HepG2 (cell line): ENCODE measurements at regions not wholly inside any gene's neighbourhood (a gene's known extent, or its start where the extent isn't known, plus 50 kb on each side); places are given as distances from the start of the nearest gene placed in this dataset.

Experiments used
- ATAC-seq: fragments of 200-7000 bp; cut with Tn5 transposase; 3 replicates; pipeline ENCODE4 v1.9.1; 2020; ENCODE audit warnings: mild to moderate bottlenecking, moderate library complexity
- BruUV-seq: library from RNA; stranded (reverse); fragments of 400-500 nt; replicated peaks from 2 replicates; lab custom pipeline; 2021; lab: Mats Ljungman, UMichigan
- CTCF ChIA-PET: fragments of 300-600 bp; formaldehyde crosslinking; extraction: SDS; loops from one replicate; lab custom pipeline; 2021; ENCODE audit warnings: low total read pairs, inconsistent platforms, low intra/inter-chr PET ratio; lab: Yijun Ruan, JAX
- POLR2A ChIA-PET: fragments of 350-600 bp; sonication (Branson Sonifier 250); formaldehyde crosslinking; loops from one replicate; lab custom pipeline; 2020; ENCODE audit warnings: antibody characterized with exemption, inconsistent platforms; lab: Yijun Ruan, JAX
- DNase-seq: peaks from one replicate; pipeline ENCODE4 v3.0.0-alpha.2; 2015; ENCODE audit warnings: low spot score
- FAIRE-seq: peaks from 3 replicates; lab custom pipeline; 2011; peaks lifted over from hg19 to GRCh38; lab: Jason Lieb, UNC
- H2AFZ ChIP-seq: one replicate; pipeline ENCODE4 v1.6.1; 2011; ENCODE audit warnings: low read length, inconsistent platforms
- H3K27ac ChIP-seq: fragments of 300-600 bp; 3 replicates; pipeline ENCODE4 v1.8.0; 2011; ENCODE audit warnings: mixed run types, mild to moderate bottlenecking, mixed read lengths, low read length, inconsistent platforms; ENCODE audit not compliant: insufficient read depth; ENCODE audit errors: extremely low read length
- H3K27me3 ChIP-seq, 2 experiments: fragments of 200-600 bp in 1 of 2; 2 replicates in 1 of 2; 3 replicates in 1 of 2; pipeline versions ENCODE4 v1.6.0 to v1.8.0; 2011; ENCODE audit warnings: low read length in 2 of 2, mild to moderate bottlenecking in 2 of 2, moderate library complexity in 2 of 2, inconsistent platforms in 1 of 2; ENCODE audit not compliant: insufficient read depth in 2 of 2, control insufficient read depth in 1 of 2
- H3K36me3 ChIP-seq, 2 experiments: fragments of 200-600 bp in 1 of 2; replicated peaks in 1 of 2; 2 replicates in 1 of 2; 3 replicates in 1 of 2; pipeline versions ENCODE4 v1.5.1 to v1.8.0; 2011; ENCODE audit warnings: low read length in 2 of 2, inconsistent platforms in 1 of 2; ENCODE audit not compliant: insufficient read depth in 2 of 2, control insufficient read depth in 1 of 2
- H3K4me1 ChIP-seq: 2 replicates; pipeline ENCODE4 v1.5.1; 2012; ENCODE audit warnings: low read length, inconsistent platforms; ENCODE audit not compliant: insufficient read depth
- H3K4me2 ChIP-seq: 2 replicates; pipeline ENCODE4 v1.6.0; 2011; ENCODE audit warnings: low read depth, low read length, inconsistent platforms
- H3K4me3 ChIP-seq, 3 experiments: fragments of 200-600 bp in 1 of 3; sonication (generic), shearing (Covaris generic) in 1 of 3; replicated peaks in 1 of 3; 2 replicates each; pipeline ENCODE4 v1.5.1; 2011 to 2016; ENCODE audit warnings: low read length in 3 of 3, inconsistent platforms in 2 of 3, low read depth in 2 of 3, mild to moderate bottlenecking in 2 of 3, control low read depth in 1 of 3, mixed read lengths in 1 of 3; ENCODE audit not compliant: insufficient read depth in 1 of 3
- H3K79me2 ChIP-seq: one replicate; pipeline ENCODE4 v1.6.1; 2011; ENCODE audit warnings: low read length, inconsistent platforms; ENCODE audit not compliant: insufficient read depth
- H3K9ac ChIP-seq: 2 replicates; pipeline ENCODE4 v1.6.0; 2011; ENCODE audit warnings: mild to moderate bottlenecking, low read depth, low read length, inconsistent platforms; ENCODE audit not compliant: insufficient read depth
- H3K9me3 ChIP-seq: 2 replicates; pipeline ENCODE4 v1.5.1; 2012; ENCODE audit warnings: mild to moderate bottlenecking, low read length
- H4K20me1 ChIP-seq: 2 replicates; pipeline ENCODE4 v1.6.0; 2011; ENCODE audit warnings: inconsistent platforms, mild to moderate bottlenecking, low read length, moderate library complexity; ENCODE audit not compliant: insufficient read depth
- CENPX ChIP-seq: sonication (generic); formaldehyde crosslinking; IDR thresholded peaks from 2 replicates; pipeline ENCODE4 v1.9.0; 2021; ENCODE audit warnings: mild to moderate bottlenecking, missing genetic modification reagents, moderate library complexity
- CREM ChIP-seq, 2 experiments: sonication (generic) in 1 of 2; formaldehyde crosslinking in 1 of 2; IDR thresholded peaks; 2 replicates each; pipeline versions ENCODE4 v1.4.0 to v1.6.1; 2016 to 2020; ENCODE audit warnings: antibody characterized with exemption in 1 of 2, mild to moderate bottlenecking in 1 of 2, missing genetic modification reagents in 1 of 2
- KAT7 ChIP-seq: IDR thresholded peaks from 2 replicates; pipeline ENCODE4 v1.6.1; 2018; ENCODE audit warnings: borderline replicate concordance, missing compliant biosample characterization
- MIER2 ChIP-seq: IDR thresholded peaks from 2 replicates; pipeline ENCODE4 v1.6.1; 2016; ENCODE audit warnings: missing biosample characterization, missing genetic modification reagents
- NCOR1 ChIP-seq: fragments of 200-600 bp; sonication (generic); IDR thresholded peaks from 2 replicates; pipeline ENCODE4 v1.7.0; 2017; ENCODE audit warnings: antibody characterized with exemption, low read length, borderline replicate concordance
- POLR2G ChIP-seq: fragments of 200-400 bp; formaldehyde crosslinking; IDR thresholded peaks from 2 replicates; pipeline ENCODE4 v1.6.1; 2018; ENCODE audit warnings: mild to moderate bottlenecking, low read depth, low read length, moderate library complexity
- SETDB1 ChIP-seq: sonication (generic); formaldehyde crosslinking; IDR thresholded peaks from 2 replicates; pipeline ENCODE4 v1.5.1; 2020; ENCODE audit warnings: missing genetic modification reagents, mild to moderate bottlenecking, borderline replicate concordance
- SP4 ChIP-seq: sonication (generic); formaldehyde crosslinking; IDR thresholded peaks from 2 replicates; pipeline ENCODE4 v1.8.1; 2023; ENCODE audit warnings: mild to moderate bottlenecking, missing genetic modification reagents
- ZNF496 ChIP-seq: sonication (generic); formaldehyde crosslinking; IDR thresholded peaks from 2 replicates; pipeline ENCODE4 v1.8.1; 2023; ENCODE audit warnings: mild to moderate bottlenecking, moderate library complexity, missing genetic modification reagents; ENCODE audit not compliant: insufficient replicate concordance
- ZNF557 ChIP-seq: sonication (generic); formaldehyde crosslinking; IDR thresholded peaks from 2 replicates; pipeline ENCODE4 v1.4.0; 2020; ENCODE audit warnings: missing genetic modification reagents
- ZNF558 ChIP-seq: sonication (generic); formaldehyde crosslinking; IDR thresholded peaks from 2 replicates; pipeline ENCODE4 v1.9.0; 2022; ENCODE audit warnings: mild to moderate bottlenecking, missing genetic modification reagents, borderline replicate concordance
- ZNF567 ChIP-seq: sonication (generic); formaldehyde crosslinking; IDR thresholded peaks from 2 replicates; pipeline ENCODE4 v1.8.1; 2023; ENCODE audit warnings: mild to moderate bottlenecking, missing genetic modification reagents, borderline replicate concordance
- ZNF761 ChIP-seq: sonication (generic); formaldehyde crosslinking; conservative IDR thresholded peaks from 2 replicates; pipeline ENCODE4 v1.4.0; 2020; ENCODE audit warnings: mild to moderate bottlenecking, missing genetic modification reagents
- WGBS: methylation state at CpG from one replicate; pipeline ENCODE4 v1.1.6; 2017; ENCODE audit warnings: low lambda C conversion rate; 5-methylcytosine and 5-hydroxymethylcytosine counted together
- in situ Hi-C: cut with HindIII; loops from 2 replicates; pipeline ENCODE4 v1.10.0; 2017; ENCODE audit warnings: low pct_unique_long_range_greater_than_20kb; ENCODE audit not compliant: extremely low pct_ligation_motif_present
- intact Hi-C: fragments of 100-400 bp; cut with micrococcal nuclease; formaldehyde crosslinking; loops from one replicate; pipeline ENCODE4 v1.10.0; 2022; ENCODE audit not compliant: unreplicated experiment

DNA sequence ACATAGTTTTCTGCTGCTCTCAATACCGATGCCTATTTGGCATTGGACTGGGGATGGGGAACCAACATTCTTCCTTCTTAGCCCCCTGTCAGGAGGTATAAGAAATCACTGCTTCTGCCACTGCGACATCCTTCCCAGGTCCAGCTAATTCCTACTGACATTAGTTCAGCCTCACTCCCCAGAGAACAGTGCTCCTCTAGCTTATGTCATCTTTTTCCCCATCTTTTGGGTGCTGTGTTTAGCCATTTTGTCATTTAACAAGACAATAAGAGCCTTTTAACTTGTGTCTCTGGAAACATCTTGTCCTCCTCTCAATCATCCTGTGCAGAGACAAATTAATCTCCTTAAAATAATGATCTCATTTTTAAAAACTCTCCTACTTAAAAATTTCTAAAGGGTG lies 167.0 kb upstream of the PLXNC1 start:
- Histone ChIP-seq H3K4me1 (no peaks in the 10 kb centered on the region), H2AFZ (no peak overlapping the region), H3K36me3 (no peaks in the 10 kb centered on the region), H3K4me3 (no peak overlapping the region), H3K4me2 (no peak overlapping the region), H3K79me2 (no peaks in the 10 kb centered on the region), H3K27ac (no peak overlapping the region), H3K9me3 (no peaks in the 10 kb centered on the region), H3K9ac (no peak overlapping the region), H4K20me1 (no peaks in the 10 kb centered on the region), H3K27me3 (no peaks in the 10 kb centered on the region)
- DNase-seq: no peak
- ChIA-PET CTCF (no interaction called here), POLR2A (no interaction called here)
- BruUV-seq: no TSS peak
- ATAC-seq: no peak
- WGBS: 4% methylated on average over 2 of the region's 2 CpGs
- in situ Hi-C loops: no loop called here
- TF ChIP-seq ZNF761 (CRISPR knock-in tag) (no peak), CENPX (CRISPR knock-in tag) (no peak), SP4 (no peak), NCOR1 (no peak)
- no peak for FAIRE-seq
- intact Hi-C loops: no loop called here

DNA sequence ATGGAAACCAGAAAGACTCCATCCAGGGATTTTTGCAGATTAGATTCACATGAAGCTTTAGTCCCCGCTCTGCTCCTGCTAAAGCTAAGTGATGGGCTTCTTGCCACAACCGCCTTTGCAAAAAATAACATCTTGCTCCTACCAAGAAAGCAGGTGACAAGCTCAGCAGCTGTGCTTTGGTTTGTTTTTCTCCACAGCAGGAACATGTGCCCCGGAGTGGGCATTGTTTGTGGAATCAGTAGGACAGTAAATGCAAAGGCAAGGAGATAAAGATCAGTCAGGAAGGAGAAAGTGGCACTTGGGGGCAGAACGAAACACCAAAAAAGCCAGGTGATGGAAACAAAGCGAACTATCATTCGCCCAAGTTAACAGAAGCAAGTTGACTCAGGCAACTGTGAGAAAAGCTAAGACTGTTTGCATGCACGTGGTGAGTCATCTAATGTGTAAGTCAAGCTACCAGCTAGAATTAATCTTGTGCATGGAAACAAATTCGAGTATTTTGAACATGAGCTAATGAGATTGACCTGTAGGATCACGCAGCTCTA lies 165.5 kb upstream of the PLXNC1 start:
- H3K9me3 ChIP-seq: no peaks in the 10 kb centered on the region
- ChIA-PET POLR2A (no interaction called here), CTCF (no interaction called here)
- in situ Hi-C loops: no loop called here
- FAIRE-seq (no peak), ATAC-seq (no peak)
- H3K27me3 ChIP-seq: no peaks in the 10 kb centered on the region
- no peak overlapping the region for H3K9ac ChIP-seq
- 37% methylated on average over 9 of the region's 9 CpGs for WGBS
- H3K36me3 ChIP-seq: no peaks in the 10 kb centered on the region
- intact Hi-C loops: no loop called here
- no peaks in the 10 kb centered on the region for H3K79me2 ChIP-seq
- H3K4me3 ChIP-seq: no peak overlapping the region
- BruUV-seq: no TSS peak
- H3K27ac ChIP-seq: no peak overlapping the region
- H3K4me1 ChIP-seq: no peaks in the 10 kb centered on the region
- no peaks in the 10 kb centered on the region for H4K20me1 ChIP-seq
- TF ChIP-seq ZNF496 (CRISPR knock-in tag) (no peak), CREM (IDR thresholded peaks at IDR 0.05) (no peak), CREM (CRISPR knock-in tag; IDR thresholded peaks at IDR 0.05) (no peak), POLR2G (no peak), ZNF558 (CRISPR knock-in tag) (no peak), ZNF557 (CRISPR knock-in tag) (no peak), ZNF567 (CRISPR knock-in tag) (no peak), KAT7 (CRISPR knock-in tag) (no peak), SETDB1 (CRISPR knock-in tag) (no peak), MIER2 (CRISPR knock-in tag) (no peak)
- TF ChIP-seq, all 625 proteins: peak for 0
- H3K4me2 ChIP-seq: no peak overlapping the region
- H2AFZ ChIP-seq: no peak overlapping the region
- DNase-seq: no peak
